Upper lobe of left lung (tissue), 4 donors: ENCODE measurements at regions not wholly inside any gene's neighbourhood (a gene's known extent, or its start where the extent isn't known, plus 50 kb on each side); places are given as distances from the start of the nearest gene placed in this dataset.

Source experiments
- CTCF ChIP-seq, 6 experiments: fragments of 450-650 bp in 4 of 6; fragments of 200-600 bp in 2 of 6; sonication (generic) in 2 of 6; IDR thresholded peaks; one replicate each; pipeline ENCODE4 v1.5.1; 2016 to 2019; ENCODE audit warnings: antibody characterized with exemption in 6 of 6
- EP300 ChIP-seq, 4 donors: sonication (generic); formaldehyde crosslinking; IDR thresholded peaks; one replicate each; pipeline ENCODE4 v1.5.1; 2017; ENCODE audit warnings: antibody characterized with exemption in 4 of 4, control low read depth in 2 of 4
- POLR2AphosphoS5 ChIP-seq, 2 donors: sonication (generic); formaldehyde crosslinking; IDR thresholded peaks; one replicate each; pipeline ENCODE4 v1.5.1; 2017; ENCODE audit warnings: antibody characterized with exemption in 2 of 2

GRCh38 chr2:34486965-34487364, 887.9 kb upstream of the FAM98A start:
- TF ChIP-seq POLR2AphosphoS5 (IDR thresholded peaks at IDR 0.05) (no peak), CTCF (IDR thresholded peaks at IDR 0.05) (no peak), EP300 (IDR thresholded peaks at IDR 0.05) (no peak)
